Mucosa of descending colon (tissue), 3 donors: ENCODE measurements at regions not wholly inside any gene's neighbourhood (a gene's known extent, or its start where the extent isn't known, plus 50 kb on each side); places are given as distances from the start of the nearest gene placed in this dataset.

Source experiments
- ATAC-seq: fragments of 200-7000 bp; cut with Tn5 transposase; one replicate; pipeline ENCODE4 v1.9.1; 2020; ENCODE audit warnings: mild to moderate bottlenecking, moderate library complexity
- DNase-seq, 3 donors: peaks; one replicate each; pipeline ENCODE4 v3.0.0-alpha.2; 2020
- H3K36me3 ChIP-seq: fragments of 200-600 bp; one replicate; pipeline ENCODE4 v1.8.0; 2021; ENCODE audit warnings: low read depth, mild to moderate bottlenecking
- H3K4me1 ChIP-seq: fragments of 200-600 bp; one replicate; pipeline ENCODE4 v1.8.0; 2021; ENCODE audit warnings: low read depth, mild to moderate bottlenecking
- H3K4me3 ChIP-seq: fragments of 200-600 bp; one replicate; pipeline ENCODE4 v1.8.0; 2021; ENCODE audit warnings: mild to moderate bottlenecking
- H3K9me3 ChIP-seq: fragments of 200-600 bp; one replicate; pipeline ENCODE4 v1.8.0; 2021; ENCODE audit warnings: mild to moderate bottlenecking
- CTCF ChIP-seq: fragments of 200-600 bp; IDR thresholded peaks from one replicate; pipeline ENCODE4 v1.8.0; 2022; ENCODE audit warnings: antibody characterized with exemption, mild to moderate bottlenecking
- intact Hi-C, 2 donors: fragments of 100-400 bp; cut with DNase I in 1 of 2; cut with micrococcal nuclease in 1 of 2; formaldehyde crosslinking; loops; one replicate each; pipeline versions ENCODE4 v1.11.0 to v1.11.1; 2022; cut with DNase I, micrococcal nuclease
- donor health status: DM: no; HTN: no; CAD: no; lungs with moderate emphysema.
- donor health status: DM: no; HTN: no; CAD: no.
- donor health status: DM: no; HTN: yes; CAD: no.

- intact Hi-C loops = no loop called here
- Histone ChIP-seq H3K4me3 (no peak overlapping the region), H3K36me3 (no peaks in the 10 kb centered on the region), H3K4me1 (no peaks in the 10 kb centered on the region), H3K9me3 (no peaks in the 10 kb centered on the region)
- DNase-seq (no peak), ATAC-seq (no peak)
- no peak for TF ChIP-seq CTCF
These were observed 783.6 kb downstream of the CBLN2 start for GRCh38 chr18:71760541-71760940.

- no peak for DNase-seq
These were observed 789.9 kb downstream of the CBLN2 start for GRCh38 chr18:71754246-71754645.

DNA sequence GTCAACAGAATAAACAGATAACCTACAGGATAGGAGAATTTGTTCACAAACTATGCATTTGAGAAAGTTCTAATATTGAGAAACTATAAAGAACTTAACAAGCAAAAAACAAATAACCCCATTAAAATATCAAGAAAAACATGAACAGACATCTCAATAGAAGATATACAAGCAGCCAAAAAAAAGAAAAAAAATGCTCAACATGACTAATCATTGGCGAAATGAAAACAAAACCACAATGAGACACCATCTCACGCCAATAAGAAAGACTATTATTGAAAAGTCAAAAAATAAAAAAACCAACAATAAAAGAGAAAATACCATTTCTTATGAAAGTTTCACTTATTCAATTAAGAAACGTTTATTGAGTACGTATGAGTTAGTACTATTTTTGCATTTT is 800.5 kb downstream of the CBLN2 start:
- Histone ChIP-seq H3K36me3 (no peaks in the 10 kb centered on the region), H3K4me1 (no peaks in the 10 kb centered on the region), H3K4me3 (no peak overlapping the region), H3K9me3 (no peaks in the 10 kb centered on the region)
- ATAC-seq (no peak), DNase-seq (no peak)
- TF ChIP-seq CTCF = no peak
- intact Hi-C loops = no loop called here

More at GRCh38 chr18:71754246-71754645, 789.9 kb downstream of the CBLN2 start:
- no peaks in the 10 kb centered on the region for H3K36me3 ChIP-seq
- ATAC-seq = no peak
- no peaks in the 10 kb centered on the region for H3K4me1 ChIP-seq
- intact Hi-C loops = no loop called here
- no peak overlapping the region for H3K4me3 ChIP-seq
- no peaks in the 10 kb centered on the region for H3K9me3 ChIP-seq
- no peak for TF ChIP-seq CTCF

DNA sequence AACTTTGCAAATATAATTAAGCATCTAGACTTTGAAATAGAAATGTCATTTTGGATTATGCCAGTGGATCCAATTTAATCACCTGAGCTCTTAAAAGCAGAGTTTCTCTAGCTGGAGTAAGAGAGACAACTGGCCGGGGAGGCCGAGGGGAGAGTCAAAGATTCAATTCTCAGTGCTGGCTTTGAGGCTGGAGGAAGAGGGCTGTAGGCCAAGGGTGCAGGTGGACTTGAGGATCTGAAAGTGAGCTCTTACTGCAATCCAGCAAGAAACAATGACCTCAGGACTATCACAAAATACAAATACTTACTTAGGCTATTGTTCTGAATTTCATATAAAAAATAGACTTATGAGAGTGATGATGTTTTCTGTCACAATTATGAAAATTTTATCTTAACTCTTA is 814.5 kb downstream of the CBLN2 start:
- intact Hi-C loops = no loop called here
- DNase-seq (no peak), ATAC-seq (no peak)
- H3K9me3 ChIP-seq = no peaks in the 10 kb centered on the region
- TF ChIP-seq CTCF = no peak
- no peaks in the 10 kb centered on the region for H3K36me3 ChIP-seq
- H3K4me3 ChIP-seq = no peak overlapping the region
- H3K4me1 ChIP-seq = no peaks in the 10 kb centered on the region

- no peaks in the 10 kb centered on the region for H3K4me1 ChIP-seq
- intact Hi-C loops = no loop called here
- DNase-seq (no peak), ATAC-seq (no peak)
- no peak overlapping the region for H3K4me3 ChIP-seq
- no peak for TF ChIP-seq CTCF
- H3K9me3 ChIP-seq = no peaks in the 10 kb centered on the region
- no peaks in the 10 kb centered on the region for H3K36me3 ChIP-seq
These were observed 816.2 kb downstream of the CBLN2 start for GRCh38 chr18:71727909-71728308.

DNA sequence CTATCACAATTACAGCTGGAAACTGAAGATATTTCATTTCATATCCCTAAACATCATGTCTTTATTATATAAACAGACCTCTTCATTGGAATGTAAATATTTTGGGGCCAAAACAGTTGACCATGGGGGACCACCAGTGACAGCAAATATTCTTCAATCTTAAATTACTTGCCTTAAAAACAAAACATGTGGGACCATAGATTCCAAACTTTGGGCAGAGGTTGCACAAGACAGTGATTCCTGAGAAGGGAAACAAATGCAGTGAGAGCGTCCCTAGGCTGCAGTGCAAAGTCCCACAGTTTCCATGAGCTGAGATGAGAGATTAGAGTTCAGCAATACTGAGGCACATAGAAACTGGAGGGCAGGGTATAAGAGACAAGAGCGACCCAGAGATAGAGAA is 818.9 kb downstream of the CBLN2 start:
- DNase-seq (no peak), ATAC-seq (no peak)
- no peak overlapping the region for H3K4me3 ChIP-seq
- no peaks in the 10 kb centered on the region for H3K4me1 ChIP-seq
- TF ChIP-seq CTCF = no peak
- intact Hi-C loops = no loop called here
- H3K9me3 ChIP-seq = no peaks in the 10 kb centered on the region
- H3K36me3 ChIP-seq = no peaks in the 10 kb centered on the region
